ENCODE measurements at regions not wholly inside any gene's neighbourhood (a gene's known extent, or its start where the extent isn't known, plus 50 kb on each side); places are given as distances from the start of the nearest gene placed in this dataset.

DNA sequence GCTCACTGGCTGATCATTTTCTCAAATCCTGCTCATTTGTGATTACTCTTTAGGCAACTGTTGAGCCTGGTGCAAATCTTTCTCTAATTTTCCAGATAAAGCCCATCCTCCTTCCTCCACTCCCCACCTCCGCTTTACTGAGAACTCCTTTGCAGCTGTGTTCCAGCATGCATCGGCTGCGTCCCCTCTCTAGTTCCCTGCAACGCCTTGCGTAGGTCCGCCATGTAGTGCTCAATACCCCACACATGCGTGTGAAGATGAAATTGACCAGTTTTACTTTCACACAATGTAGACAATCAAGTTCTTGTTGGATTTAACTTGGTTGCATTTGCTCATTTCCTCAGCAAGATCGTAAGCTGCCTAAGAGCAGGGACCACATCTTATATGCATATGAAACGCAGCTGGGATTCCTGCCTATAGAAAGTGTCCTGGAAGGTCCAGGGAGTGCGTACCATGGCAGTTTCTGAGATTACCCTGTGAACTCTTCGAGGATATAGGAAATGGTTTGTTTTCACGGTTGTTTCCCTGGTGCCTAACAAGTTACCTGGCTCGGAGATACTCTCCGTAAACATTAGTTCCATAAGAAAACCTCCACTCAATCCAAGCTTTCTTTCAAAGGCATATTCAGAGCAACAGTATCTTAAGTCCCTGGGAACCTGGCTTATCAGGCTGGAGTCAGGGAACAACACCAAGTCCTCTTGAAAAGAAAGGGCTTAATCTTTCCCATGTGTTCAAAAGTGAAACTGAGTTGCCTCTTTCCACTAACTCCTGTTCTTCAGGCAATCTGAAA is 766.4 kb upstream of the ID2 start (continued):
- TF ChIP-seq, protein P1, sequence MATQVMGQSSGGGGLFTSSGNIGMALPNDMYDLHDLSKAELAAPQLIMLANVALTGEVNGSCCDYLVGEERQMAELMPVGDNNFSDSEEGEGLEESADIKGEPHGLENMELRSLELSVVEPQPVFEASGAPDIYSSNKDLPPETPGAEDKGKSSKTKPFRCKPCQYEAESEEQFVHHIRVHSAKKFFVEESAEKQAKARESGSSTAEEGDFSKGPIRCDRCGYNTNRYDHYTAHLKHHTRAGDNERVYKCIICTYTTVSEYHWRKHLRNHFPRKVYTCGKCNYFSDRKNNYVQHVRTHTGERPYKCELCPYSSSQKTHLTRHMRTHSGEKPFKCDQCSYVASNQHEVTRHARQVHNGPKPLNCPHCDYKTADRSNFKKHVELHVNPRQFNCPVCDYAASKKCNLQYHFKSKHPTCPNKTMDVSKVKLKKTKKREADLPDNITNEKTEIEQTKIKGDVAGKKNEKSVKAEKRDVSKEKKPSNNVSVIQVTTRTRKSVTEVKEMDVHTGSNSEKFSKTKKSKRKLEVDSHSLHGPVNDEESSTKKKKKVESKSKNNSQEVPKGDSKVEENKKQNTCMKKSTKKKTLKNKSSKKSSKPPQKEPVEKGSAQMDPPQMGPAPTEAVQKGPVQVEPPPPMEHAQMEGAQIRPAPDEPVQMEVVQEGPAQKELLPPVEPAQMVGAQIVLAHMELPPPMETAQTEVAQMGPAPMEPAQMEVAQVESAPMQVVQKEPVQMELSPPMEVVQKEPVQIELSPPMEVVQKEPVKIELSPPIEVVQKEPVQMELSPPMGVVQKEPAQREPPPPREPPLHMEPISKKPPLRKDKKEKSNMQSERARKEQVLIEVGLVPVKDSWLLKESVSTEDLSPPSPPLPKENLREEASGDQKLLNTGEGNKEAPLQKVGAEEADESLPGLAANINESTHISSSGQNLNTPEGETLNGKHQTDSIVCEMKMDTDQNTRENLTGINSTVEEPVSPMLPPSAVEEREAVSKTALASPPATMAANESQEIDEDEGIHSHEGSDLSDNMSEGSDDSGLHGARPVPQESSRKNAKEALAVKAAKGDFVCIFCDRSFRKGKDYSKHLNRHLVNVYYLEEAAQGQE (IDR thresholded peaks at IDR 0.05), result no peak
- TF ChIP-seq ATF3 (IDR thresholded peaks at IDR 0.05) (no peak), SP1 (IDR thresholded peaks at IDR 0.05) (no peak), HNF4G (IDR thresholded peaks at IDR 0.05) (no peak), FOXA1 (IDR thresholded peaks at IDR 0.05) (no peak), RAD21 (IDR thresholded peaks at IDR 0.05) (no peak), FOXA2 (IDR thresholded peaks at IDR 0.05) (no peak)

- Histone ChIP-seq H3K4me3 (ENCODE audit: low read depth in 1 of 3, low read length in 3 of 3) (no peak overlapping the region), H3K36me3 (ENCODE audit: control insufficient read depth in 4 of 4, insufficient read depth in 3 of 4, low read depth in 1 of 4, low read length in 3 of 4) (no peaks in the 10 kb centered on the region), H3K27me3 (ENCODE audit: control insufficient read depth in 4 of 4, insufficient read depth in 4 of 4, low read length in 3 of 4) (no peaks in the 10 kb centered on the region), H3K9ac (ENCODE audit: low read depth in 1 of 2, low read length in 2 of 2) (no peak overlapping the region), H3K27ac (ENCODE audit: low read depth in 1 of 2, low read length in 2 of 2) (no peak overlapping the region), H3K4me1 (ENCODE audit: control insufficient read depth in 4 of 4, insufficient read depth in 4 of 4, low read length in 3 of 4) (no peaks in the 10 kb centered on the region), H3K9me3 (ENCODE audit: control insufficient read depth in 4 of 4, low read length in 3 of 4) (no peaks in the 10 kb centered on the region)
- TF ChIP-seq HNF4G (IDR thresholded peaks at IDR 0.05) (no peak), ZBTB33 (IDR thresholded peaks at IDR 0.05) (no peak), YY1 (IDR thresholded peaks at IDR 0.05) (no peak)
- no peak for DNase-seq (ENCODE audit: low spot score)
- WGBS, result 91% methylated on average over 2 of the region's 2 CpGs
Measured at GRCh38 chr2:7916670-7917069, 765.2 kb upstream of the ID2 start.

- H3K36me3 ChIP-seq (ENCODE audit: control insufficient read depth in 4 of 4, insufficient read depth in 3 of 4, low read depth in 1 of 4, low read length in 3 of 4), result no peaks in the 10 kb centered on the region
- DNase-seq (ENCODE audit: low spot score), result no peak
- H3K4me1 ChIP-seq (ENCODE audit: control insufficient read depth in 4 of 4, insufficient read depth in 4 of 4, low read length in 3 of 4), result no peaks in the 10 kb centered on the region
- H3K4me3 ChIP-seq (ENCODE audit: low read depth in 1 of 3, low read length in 3 of 3), result no peak overlapping the region
- no peak overlapping the region for H3K9ac ChIP-seq (ENCODE audit: low read depth in 1 of 2, low read length in 2 of 2)
- peaks cover 0 to 3% (median 0%) of the 10 kb centered on the region in 4 donors for H3K9me3 ChIP-seq (ENCODE audit: control insufficient read depth in 4 of 4, low read length in 3 of 4)
- TF ChIP-seq, protein P2, sequence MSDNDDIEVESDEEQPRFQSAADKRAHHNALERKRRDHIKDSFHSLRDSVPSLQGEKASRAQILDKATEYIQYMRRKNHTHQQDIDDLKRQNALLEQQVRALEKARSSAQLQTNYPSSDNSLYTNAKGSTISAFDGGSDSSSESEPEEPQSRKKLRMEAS (IDR thresholded peaks at IDR 0.05), result no peak
- no peak for TF ChIP-seq EGR1 (IDR thresholded peaks at IDR 0.05; ENCODE audit: low read depth in 2 of 2)
- TF ChIP-seq RAD21 (IDR thresholded peaks at IDR 0.05), result no peak
- no peak for TF ChIP-seq GABPA (IDR thresholded peaks at IDR 0.05 in 1 of 2, conservative IDR thresholded peaks at IDR 0.05 in 1 of 2)
- TF ChIP-seq SP1 (IDR thresholded peaks at IDR 0.05), result no peak
- TF ChIP-seq, protein P1 (IDR thresholded peaks at IDR 0.05), result no peak
- TF ChIP-seq RXRA (IDR thresholded peaks at IDR 0.05), result no peak
- TF ChIP-seq HNF4G (IDR thresholded peaks at IDR 0.05), result no peak
- TF ChIP-seq YY1 (IDR thresholded peaks at IDR 0.05), result no peak
- TF ChIP-seq ZBTB33 (IDR thresholded peaks at IDR 0.05), result no peak
- no peak for TF ChIP-seq FOXA1 (IDR thresholded peaks at IDR 0.05)
- no peak for TF ChIP-seq FOXA2 (IDR thresholded peaks at IDR 0.05)
- TF ChIP-seq ATF3 (IDR thresholded peaks at IDR 0.05), result no peak
- WGBS, result 96% methylated on average over 8 of the region's 8 CpGs
- H3K27me3 ChIP-seq (ENCODE audit: control insufficient read depth in 4 of 4, insufficient read depth in 4 of 4, low read length in 3 of 4), result no peaks in the 10 kb centered on the region
- no peak overlapping the region for H3K27ac ChIP-seq (ENCODE audit: low read depth in 1 of 2, low read length in 2 of 2)
Measured at GRCh38 chr2:7919510-7919909, 762.3 kb upstream of the ID2 start.
